Smooth muscle cell (in vitro differentiated cells): ENCODE measurements at regions not wholly inside any gene's neighbourhood (a gene's known extent, or its start where the extent isn't known, plus 50 kb on each side); places are given as distances from the start of the nearest gene placed in this dataset.
A peak's percentile ranks its signal among the peaks of the same experiment; 100 is the strongest.
"Not testable (repeated sequence)": the region's sequence is repeated elsewhere in the genome, so short reads cannot be mapped to it uniquely, and the experiment has no call there.

Source experiments
- DNase-seq: peaks from one replicate; lab custom pipeline; 2025; ENCODE audit not compliant: unreplicated experiment; lab: John Stamatoyannopoulos, UW
- H2AFZ ChIP-seq: fragments of 200-600 bp; sonication (generic); 2 replicates; pipeline ENCODE4 v1.6.0; 2016; ENCODE audit warnings: antibody characterized with exemption, low read depth, mild to moderate bottlenecking
- H3F3A ChIP-seq: fragments of 200-600 bp; sonication (generic); 2 replicates; pipeline ENCODE4 v1.6.0; 2017; ENCODE audit warnings: antibody characterized with exemption, low read depth
- H3K27ac ChIP-seq: fragments of 200-600 bp; sonication (generic); 2 replicates; pipeline ENCODE4 v1.5.1; 2016; ENCODE audit warnings: low read depth, mild to moderate bottlenecking
- H3K27me3 ChIP-seq: fragments of 200-600 bp; sonication (generic); 2 replicates; pipeline ENCODE4 v1.6.1; 2016; ENCODE audit warnings: low read depth, mild to moderate bottlenecking
- H3K36me3 ChIP-seq: fragments of 200-600 bp; sonication (generic); 2 replicates; pipeline ENCODE4 v1.5.1; 2016; ENCODE audit warnings: low read depth
- H3K4me1 ChIP-seq: fragments of 200-600 bp; sonication (generic); 2 replicates; pipeline ENCODE4 v1.5.1; 2016; ENCODE audit warnings: low read depth
- H3K4me2 ChIP-seq: fragments of 200-600 bp; sonication (generic); 2 replicates; pipeline ENCODE4 v1.6.0; 2016; ENCODE audit warnings: mild to moderate bottlenecking
- H3K4me3 ChIP-seq: fragments of 200-600 bp; sonication (generic); 2 replicates; pipeline ENCODE4 v1.5.1; 2016; ENCODE audit warnings: mild to moderate bottlenecking
- H3K79me2 ChIP-seq: fragments of 200-600 bp; sonication (generic); 2 replicates; pipeline ENCODE4 v1.6.0; 2016; ENCODE audit warnings: low read depth, mild to moderate bottlenecking
- H3K9ac ChIP-seq: fragments of 200-600 bp; sonication (generic); 2 replicates; pipeline ENCODE4 v1.6.0; 2016; ENCODE audit warnings: low read depth
- H3K9me3 ChIP-seq: fragments of 200-600 bp; sonication (generic); replicated peaks from 2 replicates; pipeline ENCODE4 v1.5.1; 2016; ENCODE audit warnings: low read depth
- H4K20me1 ChIP-seq: fragments of 200-600 bp; sonication (generic); 2 replicates; pipeline ENCODE4 v1.6.0; 2016; ENCODE audit warnings: low read depth
- WGBS: methylation state at CpG from one replicate; pipeline ENCODE4 v1.1.7; 2016; ENCODE audit warnings: low lambda C conversion rate; 5-methylcytosine and 5-hydroxymethylcytosine counted together
- TF ChIP-seq, protein P1 (sequence below): fragments of 200-600 bp; sonication (generic); IDR thresholded peaks from 2 replicates; pipeline ENCODE4 v1.5.1; 2017; ENCODE audit warnings: borderline replicate concordance, mild to moderate bottlenecking, antibody characterized with exemption; ENCODE audit not compliant: insufficient read depth, poor library complexity, severe bottlenecking

DNA sequence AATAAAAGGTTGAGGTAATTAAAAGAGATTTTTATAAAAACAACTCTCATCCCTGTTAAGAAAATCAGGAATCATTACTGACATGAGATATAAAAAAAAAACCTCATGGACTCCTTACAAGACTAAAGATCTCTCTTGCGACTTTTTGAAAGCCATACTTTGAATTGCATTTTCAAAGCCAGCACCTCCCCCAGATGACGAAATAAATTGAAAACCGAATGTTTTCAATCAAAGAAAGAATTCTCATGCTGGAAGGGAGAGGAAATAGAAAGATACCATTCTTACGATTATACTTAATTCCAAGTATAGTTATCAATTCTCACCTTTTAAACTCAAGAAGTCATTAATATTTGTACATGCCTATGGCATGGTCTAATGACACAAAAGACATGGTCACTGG, 452.3 kb downstream of the GJA1 start:
- Histone ChIP-seq H3K36me3 (no peaks in the 10 kb centered on the region), H3F3A (peaks cover 23% of the 10 kb centered on the region), H3K4me3 (no peak overlapping the region), H3K4me1 (peaks cover 38% of the 10 kb centered on the region), H3K9ac (no peak overlapping the region), H4K20me1 (no peaks in the 10 kb centered on the region), H3K9me3 (no peaks in the 10 kb centered on the region), H3K79me2 (no peaks in the 10 kb centered on the region), H3K4me2 (no peak overlapping the region), H3K27ac (peak overlapping the region; percentile 94), H2AFZ (no peak overlapping the region), H3K27me3 (no peaks in the 10 kb centered on the region)
- DNase-seq, result no peak
- TF ChIP-seq, protein P1, sequence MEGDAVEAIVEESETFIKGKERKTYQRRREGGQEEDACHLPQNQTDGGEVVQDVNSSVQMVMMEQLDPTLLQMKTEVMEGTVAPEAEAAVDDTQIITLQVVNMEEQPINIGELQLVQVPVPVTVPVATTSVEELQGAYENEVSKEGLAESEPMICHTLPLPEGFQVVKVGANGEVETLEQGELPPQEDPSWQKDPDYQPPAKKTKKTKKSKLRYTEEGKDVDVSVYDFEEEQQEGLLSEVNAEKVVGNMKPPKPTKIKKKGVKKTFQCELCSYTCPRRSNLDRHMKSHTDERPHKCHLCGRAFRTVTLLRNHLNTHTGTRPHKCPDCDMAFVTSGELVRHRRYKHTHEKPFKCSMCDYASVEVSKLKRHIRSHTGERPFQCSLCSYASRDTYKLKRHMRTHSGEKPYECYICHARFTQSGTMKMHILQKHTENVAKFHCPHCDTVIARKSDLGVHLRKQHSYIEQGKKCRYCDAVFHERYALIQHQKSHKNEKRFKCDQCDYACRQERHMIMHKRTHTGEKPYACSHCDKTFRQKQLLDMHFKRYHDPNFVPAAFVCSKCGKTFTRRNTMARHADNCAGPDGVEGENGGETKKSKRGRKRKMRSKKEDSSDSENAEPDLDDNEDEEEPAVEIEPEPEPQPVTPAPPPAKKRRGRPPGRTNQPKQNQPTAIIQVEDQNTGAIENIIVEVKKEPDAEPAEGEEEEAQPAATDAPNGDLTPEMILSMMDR, result no peak
- 88% methylated on average over 4 of the region's 4 CpGs for WGBS

DNA sequence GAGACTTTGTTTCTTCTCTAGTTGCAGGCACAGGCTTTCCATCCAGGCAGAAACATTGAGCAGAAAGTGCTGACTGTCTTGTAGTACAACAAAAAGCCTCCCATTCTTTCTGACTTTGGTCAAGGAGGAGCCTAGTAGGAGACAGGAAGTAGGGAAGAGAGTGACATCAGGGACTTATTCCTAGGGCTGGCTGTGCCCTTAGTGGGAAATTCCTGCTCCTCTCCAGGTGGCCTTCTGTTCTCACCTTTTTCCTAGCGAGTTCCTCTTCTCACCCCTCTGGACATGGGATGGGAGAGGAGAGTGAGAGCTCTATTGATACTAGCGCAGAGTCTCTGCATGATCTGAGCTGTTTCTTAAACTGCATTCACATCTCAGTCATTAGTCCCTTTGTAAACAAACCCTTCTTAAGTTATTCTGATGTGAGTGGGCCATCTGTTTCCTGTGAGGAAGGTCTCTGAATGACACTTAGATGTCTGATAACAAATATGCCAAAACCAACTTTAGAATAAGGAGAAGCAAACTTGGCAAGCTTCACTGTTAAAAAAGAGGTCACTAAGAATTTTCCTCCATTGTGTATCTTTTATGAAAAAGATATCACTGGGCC, 455.0 kb downstream of the GJA1 start:
- H3K36me3 ChIP-seq, result no peaks in the 10 kb centered on the region
- H2AFZ ChIP-seq, result peak overlapping the region; percentile 43
- 23% methylated on average over 2 of the region's 2 CpGs for WGBS
- H3K79me2 ChIP-seq, result no peaks in the 10 kb centered on the region
- peaks cover 17% of the 10 kb centered on the region for H3F3A ChIP-seq
- TF ChIP-seq, protein P1, result no peak
- DNase-seq, result no peak
- no peaks in the 10 kb centered on the region for H3K27me3 ChIP-seq
- peaks cover 38% of the 10 kb centered on the region for H3K4me1 ChIP-seq
- H3K9ac ChIP-seq, result no peak overlapping the region
- H3K27ac ChIP-seq, result peak overlapping the region; percentile 74
- H3K4me2 ChIP-seq, result peak overlapping the region; percentile 58
- no peak overlapping the region for H3K4me3 ChIP-seq
- H3K9me3 ChIP-seq, result no peaks in the 10 kb centered on the region
- no peaks in the 10 kb centered on the region for H4K20me1 ChIP-seq

DNA sequence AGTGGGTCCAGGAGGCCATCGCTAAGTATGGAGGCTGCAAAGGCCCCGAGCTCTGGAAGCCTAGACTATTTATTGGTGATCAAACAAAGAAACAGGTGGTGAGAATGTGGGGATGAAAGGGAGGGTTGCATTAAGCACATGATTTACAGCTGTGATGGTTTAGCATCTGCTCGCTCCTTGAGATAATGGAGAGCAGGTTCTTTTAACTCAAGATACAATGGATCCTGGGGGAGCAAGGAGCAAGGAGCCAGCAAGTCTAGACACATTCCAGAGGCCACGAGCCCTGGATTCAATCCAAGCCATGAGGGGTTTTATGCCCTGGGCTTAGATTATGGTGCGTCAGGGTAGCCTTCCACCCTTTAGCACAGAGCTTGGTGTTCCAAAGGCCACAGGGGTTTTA, 460.3 kb downstream of the GJA1 start:
- not testable (repeated sequence) for H2AFZ ChIP-seq, H4K20me1 ChIP-seq, H3K9me3 ChIP-seq, H3K4me3 ChIP-seq, H3K9ac ChIP-seq, DNase-seq, H3K27me3 ChIP-seq, H3K27ac ChIP-seq, H3K36me3 ChIP-seq, H3F3A ChIP-seq, H3K4me2 ChIP-seq, H3K79me2 ChIP-seq
- H3K4me1 ChIP-seq, result peaks cover 42% of the 10 kb centered on the region
- WGBS, result 54% methylated on average over 5 of the region's 5 CpGs

DNA sequence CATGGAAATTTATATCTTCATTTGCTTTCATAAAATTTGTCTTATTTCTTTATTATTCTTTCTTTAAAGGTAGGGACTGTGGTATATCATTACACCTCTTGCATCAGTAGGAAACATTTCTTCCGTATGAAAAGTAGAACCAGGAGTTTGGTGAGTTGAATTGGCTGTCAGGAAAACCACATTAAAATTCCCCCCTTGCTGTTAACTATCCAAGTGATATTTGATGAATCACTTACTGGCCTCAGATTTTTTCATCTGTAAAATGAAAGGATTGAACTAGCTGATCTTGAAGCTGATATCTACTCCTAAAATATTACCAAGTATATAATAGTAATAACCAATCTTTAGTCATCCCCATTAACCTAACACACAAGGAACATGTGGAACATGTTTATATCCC, 460.9 kb downstream of the GJA1 start:
- Histone ChIP-seq H3K36me3 (no peaks in the 10 kb centered on the region), H4K20me1 (no peaks in the 10 kb centered on the region), H3K79me2 (no peaks in the 10 kb centered on the region), H3K9me3 (no peaks in the 10 kb centered on the region), H3K27me3 (no peaks in the 10 kb centered on the region), H3K4me2 (no peak overlapping the region), H3K4me3 (no peak overlapping the region), H3K9ac (no peak overlapping the region), H3K4me1 (peaks cover 41% of the 10 kb centered on the region), H3K27ac (peak overlapping the region; percentile 13), H3F3A (no peaks in the 10 kb centered on the region), H2AFZ (no peak overlapping the region)
- TF ChIP-seq, protein P1, result no peak
- 48% methylated on average over 1 of the region's 1 CpG for whole genome bisulfite sequencing
- no peak for DNase-seq
